ENCODE measurements at regions not wholly inside any gene's neighbourhood (a gene's known extent, or its start where the extent isn't known, plus 50 kb on each side); places are given as distances from the start of the nearest gene placed in this dataset.

- DNase-seq = no peak
- no peaks in the 10 kb centered on the region for H3K36me3 Mint-ChIP-seq (ENCODE audit: unreplicated experiment)
- H3K4me3 Mint-ChIP-seq (ENCODE audit: unreplicated experiment) = no peak overlapping the region
- no peak overlapping the region for H3K27ac Mint-ChIP-seq (ENCODE audit: unreplicated experiment)
- no peak for TF ChIP-seq CTCF (IDR thresholded peaks at IDR 0.05; ENCODE audit: partially characterized antibody, unreplicated experiment)
- no peaks in the 10 kb centered on the region for H3K9me3 Mint-ChIP-seq (ENCODE audit: unreplicated experiment)
- H3K27me3 Mint-ChIP-seq (ENCODE audit: unreplicated experiment) = no peaks in the 10 kb centered on the region
- no peaks in the 10 kb centered on the region for H3K4me1 Mint-ChIP-seq (ENCODE audit: low read depth, unreplicated experiment)
Measured at GRCh38 chr6:115680621-115681020, 380.1 kb downstream of the FRK start.

GRCh38 chr6:115677198-115677597, 383.5 kb downstream of the FRK start:
- no peaks in the 10 kb centered on the region for H3K27me3 Mint-ChIP-seq (ENCODE audit: unreplicated experiment)
- H3K4me1 Mint-ChIP-seq (ENCODE audit: low read depth, unreplicated experiment) = no peaks in the 10 kb centered on the region
- no peak overlapping the region for H3K4me3 Mint-ChIP-seq (ENCODE audit: unreplicated experiment)
- no peak overlapping the region for H3K27ac Mint-ChIP-seq (ENCODE audit: unreplicated experiment)
- no peak for TF ChIP-seq CTCF (IDR thresholded peaks at IDR 0.05; ENCODE audit: partially characterized antibody, unreplicated experiment)
- DNase-seq = no peak
- no peaks in the 10 kb centered on the region for H3K36me3 Mint-ChIP-seq (ENCODE audit: unreplicated experiment)
- no peaks in the 10 kb centered on the region for H3K9me3 Mint-ChIP-seq (ENCODE audit: unreplicated experiment)

DNA sequence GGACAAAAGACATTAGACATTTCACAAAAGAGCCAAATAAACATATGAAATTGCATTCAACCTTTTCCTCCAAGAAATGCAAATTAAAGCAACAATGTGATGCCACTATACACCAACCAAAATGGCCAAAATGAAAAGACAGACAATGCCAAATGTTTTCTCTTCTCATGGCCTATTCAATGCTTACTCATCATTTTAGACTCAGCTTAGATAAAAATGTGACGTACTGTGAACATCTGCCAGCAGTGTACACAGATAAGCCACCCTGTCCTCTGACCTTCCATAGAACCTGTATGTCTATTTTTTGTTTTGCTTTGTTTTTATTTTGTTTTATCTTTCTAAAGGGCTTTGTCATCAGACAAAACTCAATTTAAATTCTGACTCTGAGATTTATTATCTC, 385.2 kb downstream of the FRK start:
- Mint-ChIP-seq H3K4me1 (ENCODE audit: low read depth, unreplicated experiment) (no peaks in the 10 kb centered on the region), H3K27me3 (ENCODE audit: unreplicated experiment) (no peaks in the 10 kb centered on the region), H3K36me3 (ENCODE audit: unreplicated experiment) (no peaks in the 10 kb centered on the region), H3K27ac (ENCODE audit: unreplicated experiment) (no peak overlapping the region), H3K9me3 (ENCODE audit: unreplicated experiment) (no peaks in the 10 kb centered on the region), H3K4me3 (ENCODE audit: unreplicated experiment) (no peak overlapping the region)
- no peak for TF ChIP-seq CTCF (IDR thresholded peaks at IDR 0.05; ENCODE audit: partially characterized antibody, unreplicated experiment)
- DNase-seq = no peak

- DNase-seq = no peak
- Mint-ChIP-seq H3K36me3 (ENCODE audit: unreplicated experiment) (no peaks in the 10 kb centered on the region), H3K27me3 (ENCODE audit: unreplicated experiment) (no peaks in the 10 kb centered on the region), H3K4me1 (ENCODE audit: low read depth, unreplicated experiment) (peaks cover 5% of the 10 kb centered on the region), H3K27ac (ENCODE audit: unreplicated experiment) (no peak overlapping the region), H3K9me3 (ENCODE audit: unreplicated experiment) (no peaks in the 10 kb centered on the region), H3K4me3 (ENCODE audit: unreplicated experiment) (no peak overlapping the region)
- TF ChIP-seq CTCF (IDR thresholded peaks at IDR 0.05; ENCODE audit: partially characterized antibody, unreplicated experiment) = no peak
Measured at GRCh38 chr6:115668781-115669180, 391.9 kb downstream of the FRK start.

- no peaks in the 10 kb centered on the region for H3K36me3 Mint-ChIP-seq (ENCODE audit: unreplicated experiment)
- no peak overlapping the region for H3K27ac Mint-ChIP-seq (ENCODE audit: unreplicated experiment)
- no peaks in the 10 kb centered on the region for H3K27me3 Mint-ChIP-seq (ENCODE audit: unreplicated experiment)
- no peak overlapping the region for H3K4me3 Mint-ChIP-seq (ENCODE audit: unreplicated experiment)
- no peak for TF ChIP-seq CTCF (IDR thresholded peaks at IDR 0.05; ENCODE audit: partially characterized antibody, unreplicated experiment)
- H3K4me1 Mint-ChIP-seq (ENCODE audit: low read depth, unreplicated experiment) = peaks cover 5% of the 10 kb centered on the region
- no peaks in the 10 kb centered on the region for H3K9me3 Mint-ChIP-seq (ENCODE audit: unreplicated experiment)
- no peak for DNase-seq
Measured at GRCh38 chr6:115668211-115668610, 392.5 kb downstream of the FRK start.
